ENCODE measurements at regions not wholly inside any gene's neighbourhood (a gene's known extent, or its start where the extent isn't known, plus 50 kb on each side); places are given as distances from the start of the nearest gene placed in this dataset.

- TF ChIP-seq, protein P1, sequence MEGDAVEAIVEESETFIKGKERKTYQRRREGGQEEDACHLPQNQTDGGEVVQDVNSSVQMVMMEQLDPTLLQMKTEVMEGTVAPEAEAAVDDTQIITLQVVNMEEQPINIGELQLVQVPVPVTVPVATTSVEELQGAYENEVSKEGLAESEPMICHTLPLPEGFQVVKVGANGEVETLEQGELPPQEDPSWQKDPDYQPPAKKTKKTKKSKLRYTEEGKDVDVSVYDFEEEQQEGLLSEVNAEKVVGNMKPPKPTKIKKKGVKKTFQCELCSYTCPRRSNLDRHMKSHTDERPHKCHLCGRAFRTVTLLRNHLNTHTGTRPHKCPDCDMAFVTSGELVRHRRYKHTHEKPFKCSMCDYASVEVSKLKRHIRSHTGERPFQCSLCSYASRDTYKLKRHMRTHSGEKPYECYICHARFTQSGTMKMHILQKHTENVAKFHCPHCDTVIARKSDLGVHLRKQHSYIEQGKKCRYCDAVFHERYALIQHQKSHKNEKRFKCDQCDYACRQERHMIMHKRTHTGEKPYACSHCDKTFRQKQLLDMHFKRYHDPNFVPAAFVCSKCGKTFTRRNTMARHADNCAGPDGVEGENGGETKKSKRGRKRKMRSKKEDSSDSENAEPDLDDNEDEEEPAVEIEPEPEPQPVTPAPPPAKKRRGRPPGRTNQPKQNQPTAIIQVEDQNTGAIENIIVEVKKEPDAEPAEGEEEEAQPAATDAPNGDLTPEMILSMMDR (IDR thresholded peaks at IDR 0.05), result no peak
- TF ChIP-seq POLR2A (IDR thresholded peaks at IDR 0.05) (no peak), EP300 (IDR thresholded peaks at IDR 0.05) (no peak)
These were observed 334.3 kb upstream of the TRPC7 start for GRCh38 chr5:136699651-136700050.

Measured in tibial nerve (tissue), 4 donors.